Neutrophil (primary cell): ENCODE measurements at regions not wholly inside any gene's neighbourhood (a gene's known extent, or its start where the extent isn't known, plus 50 kb on each side); places are given as distances from the start of the nearest gene placed in this dataset.

Experiments
- H3K27ac ChIP-seq: fragments of 200-600 bp; sonication (generic); 2 replicates; pipeline ENCODE4 v1.5.1; 2016; ENCODE audit warnings: mild to moderate bottlenecking, moderate library complexity
- H3K27me3 ChIP-seq: fragments of 200-600 bp; sonication (generic); 2 replicates; pipeline ENCODE4 v1.6.0; 2016; ENCODE audit warnings: mild to moderate bottlenecking
- H3K36me3 ChIP-seq: fragments of 200-600 bp; sonication (generic); 2 replicates; pipeline ENCODE4 v1.5.1; 2017
- H3K4me1 ChIP-seq, 2 experiments: fragments of 200-600 bp in 1 of 2; sonication (generic) in 1 of 2; 1 replicate in 1 of 2; 2 replicates in 1 of 2; pipeline versions ENCODE4 v1.5.1 to v1.6.1; 2013 to 2016; ENCODE audit warnings: low read depth in 1 of 2, low read length in 1 of 2, mild to moderate bottlenecking in 1 of 2, moderate library complexity in 1 of 2; ENCODE audit not compliant: control insufficient read depth in 1 of 2, insufficient read depth in 1 of 2
- H3K4me3 ChIP-seq, 2 experiments: fragments of 200-600 bp in 1 of 2; sonication (generic) in 1 of 2; 1 replicate in 1 of 2; 2 replicates in 1 of 2; pipeline ENCODE4 v1.5.1; 2013 to 2016; ENCODE audit warnings: low read depth in 1 of 2, low read length in 1 of 2, mild to moderate bottlenecking in 1 of 2, moderate library complexity in 1 of 2
- H3K9me3 ChIP-seq: fragments of 200-600 bp; sonication (generic); 2 replicates; pipeline ENCODE4 v1.5.1; 2016
- CTCF ChIP-seq: fragments of 200-600 bp; sonication (generic); IDR thresholded peaks from 2 replicates; pipeline ENCODE4 v1.5.1; 2016; ENCODE audit warnings: antibody characterized with exemption

GRCh38 chr1:193555662-193556441, 369.4 kb upstream of the B3GALT2 start:
- H3K36me3 ChIP-seq: no peaks in the 10 kb centered on the region
- H3K27me3 ChIP-seq: no peaks in the 10 kb centered on the region
- no peak overlapping the region for H3K4me3 ChIP-seq
- H3K4me1 ChIP-seq: peaks cover 12 to 15% of the 10 kb centered on the region in 2 experiments
- H3K27ac ChIP-seq: no peak overlapping the region
- no peak for TF ChIP-seq CTCF
- H3K9me3 ChIP-seq: no peaks in the 10 kb centered on the region

GRCh38 chr1:193553564-193553963, 367.2 kb upstream of the B3GALT2 start:
- Histone ChIP-seq H3K27ac (no peak overlapping the region), H3K36me3 (no peaks in the 10 kb centered on the region), H3K9me3 (no peaks in the 10 kb centered on the region), H3K4me1 (peaks cover 5% of the 10 kb centered on the region in 2 experiments), H3K4me3 (no peak overlapping the region), H3K27me3 (no peaks in the 10 kb centered on the region)
- TF ChIP-seq CTCF: no peak

- no peaks in the 10 kb centered on the region for H3K27me3 ChIP-seq
- no peaks in the 10 kb centered on the region for H3K4me1 ChIP-seq
- H3K36me3 ChIP-seq: no peaks in the 10 kb centered on the region
- H3K27ac ChIP-seq: no peak overlapping the region
- H3K4me3 ChIP-seq: no peak overlapping the region
- no peaks in the 10 kb centered on the region for H3K9me3 ChIP-seq
- TF ChIP-seq CTCF: no peak
Measured at GRCh38 chr1:193552274-193552673, 365.9 kb upstream of the B3GALT2 start.

- H3K27me3 ChIP-seq: no peaks in the 10 kb centered on the region
- H3K27ac ChIP-seq: no peak overlapping the region
- no peak overlapping the region for H3K4me3 ChIP-seq
- TF ChIP-seq CTCF: no peak
- H3K36me3 ChIP-seq: no peaks in the 10 kb centered on the region
- H3K9me3 ChIP-seq: no peaks in the 10 kb centered on the region
- no peaks in the 10 kb centered on the region for H3K4me1 ChIP-seq
Measured at GRCh38 chr1:193549081-193549480, 362.7 kb upstream of the B3GALT2 start.

- Histone ChIP-seq H3K36me3 (no peaks in the 10 kb centered on the region), H3K4me3 (no peak overlapping the region), H3K27ac (no peak overlapping the region), H3K9me3 (no peaks in the 10 kb centered on the region), H3K27me3 (no peaks in the 10 kb centered on the region), H3K4me1 (no peaks in the 10 kb centered on the region)
- no peak for TF ChIP-seq CTCF
Measured at GRCh38 chr1:193545171-193545570, 358.8 kb upstream of the B3GALT2 start.
